Ramos (cell line): ENCODE measurements at regions not wholly inside any gene's neighbourhood (a gene's known extent, or its start where the extent isn't known, plus 50 kb on each side); places are given as distances from the start of the nearest gene placed in this dataset.

Experiments used
- in situ Hi-C: fragments of 300-500 bp; cut with MboI; formaldehyde crosslinking; loops from one replicate; pipeline ENCODE4 v1.14.3; 2022; ENCODE audit warnings: low sequenced_read_pairs; ENCODE audit not compliant: unreplicated experiment

- in situ Hi-C loops = loop anchor here (10.0 to 25.0 kb wide), 3 partner anchors 300 to 872 kb away; no protein-coding TSS in a partner anchor
These were observed 1578.3 kb upstream of the TENM3 start for GRCh38 chr4:180664766-180665368.

DNA sequence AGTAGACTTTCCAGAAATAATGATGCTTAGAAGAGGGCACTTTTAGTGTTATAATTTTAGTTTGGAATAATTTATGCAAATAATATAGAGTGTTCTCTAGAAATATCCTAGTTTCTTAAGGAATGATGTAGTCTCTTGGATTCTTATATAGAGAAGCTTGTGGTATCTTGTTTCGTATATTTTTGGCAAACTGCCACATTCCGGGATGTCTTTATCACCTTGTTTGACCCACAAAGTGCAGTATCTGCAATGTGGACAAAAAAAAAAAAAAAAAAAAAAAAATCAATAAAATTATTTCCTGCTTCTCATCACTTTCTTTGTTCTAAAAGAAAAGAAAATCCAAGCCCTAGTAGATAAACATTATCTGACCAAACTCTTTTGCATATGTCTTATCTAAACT is 1577.7 kb upstream of the TENM3 start:
- in situ Hi-C loops = loop anchor here (10.0 to 25.0 kb wide), 3 partner anchors 299 to 872 kb away; no protein-coding TSS in a partner anchor

DNA sequence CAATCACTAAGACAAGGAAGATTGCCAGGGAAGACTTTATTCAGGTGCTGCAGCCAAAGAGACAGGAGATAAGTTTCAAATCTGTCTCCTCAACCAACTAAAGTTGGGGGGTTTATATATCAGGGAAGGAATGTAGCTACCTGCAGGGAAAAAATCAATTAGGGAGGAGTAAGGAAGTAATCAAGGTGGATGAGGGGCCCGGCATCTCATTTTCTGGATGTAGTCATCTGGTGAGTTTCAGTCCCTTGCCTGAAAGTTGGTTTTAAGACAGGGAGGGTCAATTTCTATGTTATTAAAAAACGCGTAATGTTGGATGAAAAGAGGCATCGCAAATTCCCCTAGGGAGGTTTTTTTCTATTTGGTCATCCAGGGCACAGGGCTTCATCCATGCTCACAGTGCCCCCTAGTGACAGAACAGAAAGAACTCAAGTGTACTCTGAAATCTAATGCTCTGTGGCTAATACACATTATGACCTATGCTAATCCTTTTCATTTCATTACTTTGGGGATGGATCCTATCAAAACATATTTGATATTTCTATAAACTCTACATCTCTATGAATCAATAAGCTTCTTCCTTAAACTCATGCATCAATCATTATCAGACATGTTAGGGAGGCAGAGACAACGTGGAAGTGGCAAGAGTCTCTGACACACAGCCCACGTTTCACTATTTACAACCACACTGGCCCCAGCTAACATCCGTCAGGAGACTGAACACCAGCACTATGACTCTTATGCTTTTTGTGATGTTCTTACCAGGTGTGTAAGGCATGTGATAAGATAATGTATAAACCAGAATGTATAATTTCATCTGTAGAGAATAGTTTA is 1577.0 kb upstream of the TENM3 start:
- in situ Hi-C loops = loop anchor here (10.0 to 25.0 kb wide), 3 partner anchors 299 to 871 kb away; no protein-coding TSS in a partner anchor

DNA sequence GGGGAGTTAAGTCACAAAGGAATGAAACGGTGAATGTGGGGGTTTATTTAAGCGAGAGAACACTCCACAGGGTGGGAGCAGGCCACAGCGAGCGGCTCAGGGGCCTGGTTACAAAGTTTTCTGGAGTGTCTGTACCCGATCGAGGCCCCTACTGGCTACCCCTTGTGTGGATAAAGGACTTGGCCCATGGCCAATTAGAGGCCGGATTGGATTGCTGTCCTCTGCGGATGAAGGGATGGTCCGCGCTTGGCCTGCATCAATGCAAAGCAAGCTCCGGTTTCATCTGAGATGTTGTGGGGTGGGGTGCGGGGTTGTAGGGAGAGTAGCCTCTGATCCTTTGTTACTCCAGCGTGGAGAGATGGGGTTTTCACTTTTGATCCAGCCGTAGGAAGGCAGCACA is 1574.5 kb upstream of the TENM3 start:
- in situ Hi-C loops = loop anchor here (10.0 to 25.0 kb wide), 3 partner anchors 296 to 869 kb away; no protein-coding TSS in a partner anchor

- in situ Hi-C loops = loop anchor here (10.0 to 25.0 kb wide), 4 partner anchors 165 to 868 kb away; no protein-coding TSS in a partner anchor
These were observed 1573.5 kb upstream of the TENM3 start for GRCh38 chr4:180669680-180670079.

DNA sequence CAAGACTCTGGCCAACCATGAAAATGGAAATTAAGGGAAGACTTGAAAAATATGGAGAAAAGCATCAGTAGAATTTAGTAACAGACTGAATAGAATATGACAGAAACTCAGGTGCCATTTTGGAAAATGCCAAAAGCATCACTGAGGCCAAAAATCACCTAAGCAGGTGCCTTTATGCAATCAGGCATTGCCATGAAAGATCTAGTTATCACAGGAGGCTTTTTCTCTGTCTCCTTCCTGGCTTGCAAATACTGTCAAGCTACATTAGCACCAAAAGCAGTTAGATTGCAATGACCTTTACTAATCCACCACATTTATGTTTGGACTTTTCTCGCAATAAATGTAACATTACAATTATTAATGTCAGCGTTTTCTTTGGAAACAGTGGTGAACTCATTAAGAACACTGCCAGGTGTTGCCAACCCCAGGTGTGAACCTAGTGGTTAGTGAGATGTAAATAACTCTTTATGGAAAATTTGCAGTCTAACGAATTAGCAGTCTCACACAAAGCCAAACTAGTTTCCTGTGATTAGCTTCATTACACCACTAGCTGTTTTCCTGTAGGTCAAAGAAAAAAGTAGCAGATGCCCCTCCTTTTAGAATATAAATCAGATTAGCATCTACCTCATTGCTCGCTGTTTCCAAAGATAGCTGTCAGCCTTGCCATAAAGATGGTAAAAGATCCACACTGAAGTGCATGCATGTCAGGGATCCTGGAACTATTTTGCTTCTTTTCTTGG is 1568.4 kb upstream of the TENM3 start:
- in situ Hi-C loops = loop anchor here (5.0 to 25.0 kb wide), 4 partner anchors 58 to 863 kb away; no protein-coding TSS in a partner anchor

DNA sequence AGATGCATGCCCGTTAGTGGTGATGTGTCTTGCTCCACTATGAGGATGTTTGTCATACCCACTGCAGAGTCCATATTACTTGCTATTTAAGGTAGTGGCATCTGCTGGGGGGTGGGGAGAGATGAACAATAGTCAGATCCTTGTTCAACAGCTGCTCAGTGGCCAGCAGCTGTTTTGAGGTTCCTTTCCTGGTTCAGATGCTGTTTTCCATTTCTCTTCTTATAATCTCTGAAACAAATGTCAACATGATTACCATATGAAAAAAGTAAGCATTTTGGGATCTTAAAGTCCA is 1567.9 kb upstream of the TENM3 start:
- in situ Hi-C loops = loop anchor here (5.0 to 10.0 kb wide), 2 partner anchors 57 to 159 kb away; no protein-coding TSS in a partner anchor

- in situ Hi-C loops = no loop called here
These were observed 1562.9 kb upstream of the TENM3 start for GRCh38 chr4:180680305-180680704.

DNA sequence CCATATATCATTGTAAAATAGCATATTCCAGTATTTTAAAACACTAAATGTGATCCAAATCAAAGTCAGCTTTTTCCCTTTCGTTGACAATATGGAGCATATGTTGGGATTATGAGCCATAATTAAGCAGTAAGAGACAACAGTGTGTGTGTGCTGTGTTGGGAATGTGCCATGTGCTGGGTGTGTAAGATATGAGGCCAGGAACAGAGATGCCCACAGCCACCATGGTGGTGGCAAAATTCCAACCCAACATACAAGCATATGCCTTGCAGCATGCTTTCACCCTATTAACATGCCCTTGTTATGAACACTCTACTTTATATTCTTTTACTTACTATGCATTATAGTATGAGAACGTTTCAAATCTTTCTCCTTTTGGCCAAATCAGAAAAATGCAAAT is 1560.4 kb upstream of the TENM3 start:
- in situ Hi-C loops = no loop called here

- in situ Hi-C loops = no loop called here
These were observed 1560.0 kb upstream of the TENM3 start for GRCh38 chr4:180683186-180683585.

DNA sequence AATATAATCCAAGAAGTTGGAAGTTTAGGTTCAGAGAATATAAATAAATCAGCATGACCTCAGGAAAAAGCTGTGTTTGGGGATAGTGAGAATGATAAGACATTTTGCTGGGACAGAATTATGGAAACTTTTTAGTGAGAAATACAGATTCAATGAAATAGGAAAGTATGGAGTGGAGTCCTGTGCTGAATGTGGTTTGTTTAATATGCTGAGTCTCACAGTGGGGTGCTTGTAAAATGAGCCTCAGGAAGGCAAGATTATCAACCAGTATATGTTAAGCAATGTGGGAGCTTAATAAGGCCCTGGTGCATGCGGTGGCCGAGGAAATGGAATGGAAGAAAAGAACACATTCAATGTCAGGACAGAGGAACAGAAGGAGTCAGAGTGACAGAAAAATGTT is 1554.7 kb upstream of the TENM3 start:
- in situ Hi-C loops = no loop called here

DNA sequence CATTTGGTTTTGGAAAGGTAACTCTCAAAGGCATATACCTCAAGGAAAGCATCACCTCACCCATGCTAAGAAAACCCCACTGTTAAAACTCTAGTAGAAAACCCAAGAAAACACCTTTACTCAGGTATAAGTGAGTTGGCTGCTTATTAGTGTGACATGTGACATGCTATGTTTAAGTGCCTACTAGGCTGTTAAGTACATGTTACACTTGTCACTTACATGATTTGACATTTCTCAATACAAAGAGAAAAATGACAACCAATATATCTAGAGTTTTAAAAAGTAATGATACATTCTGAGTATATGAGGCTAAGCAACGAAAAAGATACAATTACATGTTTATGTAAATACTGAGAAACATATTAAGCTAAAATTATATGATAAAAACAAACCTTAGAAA is 1548.3 kb upstream of the TENM3 start:
- in situ Hi-C loops = no loop called here

DNA sequence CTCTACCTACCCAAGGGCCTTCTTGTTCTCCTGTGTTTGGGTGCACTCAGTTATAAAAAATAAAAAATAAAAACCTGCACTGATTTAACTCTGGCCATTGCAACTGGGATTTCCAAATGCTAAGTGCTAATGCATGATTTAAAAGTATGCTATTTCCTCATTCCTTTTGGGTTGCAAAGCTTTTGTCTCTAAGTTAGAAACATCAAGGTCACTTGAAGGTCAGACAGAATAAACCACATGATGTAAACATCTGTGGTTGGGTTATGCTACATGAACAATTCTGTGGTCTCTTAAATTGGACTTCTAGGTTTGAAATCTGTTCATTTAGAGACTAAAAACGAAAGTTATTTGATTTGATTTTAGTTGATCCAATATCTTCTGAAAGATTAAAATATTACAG is 1547.4 kb upstream of the TENM3 start:
- in situ Hi-C loops = no loop called here

DNA sequence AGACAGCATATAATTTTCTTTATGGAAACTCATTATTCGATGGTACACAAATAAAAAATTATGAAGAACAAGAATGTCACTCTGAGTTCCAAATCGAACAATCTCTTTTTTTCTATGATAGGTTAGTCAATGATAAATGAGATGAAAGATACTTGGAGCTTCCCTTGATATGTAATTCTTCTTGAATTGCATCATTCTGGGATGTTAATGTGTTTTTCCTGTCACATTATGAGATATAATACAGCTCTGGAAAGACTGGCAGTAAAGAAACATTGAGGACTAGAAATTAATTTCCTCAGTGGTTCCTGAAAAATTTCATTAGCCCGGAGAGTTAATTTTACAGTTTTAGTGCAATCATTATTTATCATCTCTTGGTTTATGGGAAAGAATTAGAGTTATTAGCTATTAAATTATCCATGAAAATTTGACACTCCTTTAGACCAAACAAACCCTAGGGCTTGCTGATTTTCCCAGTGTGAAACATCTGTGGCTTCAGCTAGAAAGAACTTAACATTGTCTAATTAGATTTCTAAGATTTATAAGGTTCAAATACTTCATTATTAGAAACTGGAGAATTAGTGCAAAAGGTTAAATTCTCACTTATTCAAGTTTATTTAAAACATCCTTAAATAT is 1546.6 kb upstream of the TENM3 start:
- in situ Hi-C loops = no loop called here

- in situ Hi-C loops = no loop called here
These were observed 1544.5 kb upstream of the TENM3 start for GRCh38 chr4:180698550-180699195.

- in situ Hi-C loops = no loop called here
These were observed 1536.4 kb upstream of the TENM3 start for GRCh38 chr4:180706766-180707165.

DNA sequence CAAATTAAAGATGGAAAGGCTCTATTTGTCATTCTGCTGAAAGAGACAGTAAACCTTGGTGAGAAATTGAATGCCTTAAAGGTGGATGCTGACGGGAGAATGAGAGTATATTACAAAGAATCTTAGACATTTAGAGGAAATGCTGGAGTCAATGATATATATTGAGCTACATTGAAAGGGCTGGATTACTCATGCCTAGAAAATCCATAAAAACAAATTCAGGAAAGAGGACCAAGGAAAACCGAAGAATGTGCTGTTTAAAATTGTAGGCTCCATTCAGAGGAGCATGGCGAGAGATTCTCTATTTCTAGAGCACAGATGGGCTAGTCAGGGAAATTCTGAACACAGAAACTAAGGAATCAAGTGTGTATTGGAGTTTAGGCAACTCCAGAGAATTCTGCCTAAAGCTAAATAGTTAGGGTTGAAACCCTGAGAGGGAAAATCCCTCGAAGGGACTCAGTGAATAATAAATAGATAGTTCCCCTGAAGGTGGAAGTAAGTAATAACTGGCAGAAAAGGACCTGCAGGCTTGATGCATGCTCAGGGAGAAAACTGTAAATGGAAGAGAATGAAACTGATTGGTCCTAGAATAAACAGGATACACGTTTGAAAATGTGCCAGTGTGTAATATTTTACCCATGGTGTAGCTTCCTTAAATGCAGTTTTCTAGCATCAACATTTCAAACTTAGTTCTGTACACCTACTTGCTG is 1532.4 kb upstream of the TENM3 start:
- in situ Hi-C loops = no loop called here

DNA sequence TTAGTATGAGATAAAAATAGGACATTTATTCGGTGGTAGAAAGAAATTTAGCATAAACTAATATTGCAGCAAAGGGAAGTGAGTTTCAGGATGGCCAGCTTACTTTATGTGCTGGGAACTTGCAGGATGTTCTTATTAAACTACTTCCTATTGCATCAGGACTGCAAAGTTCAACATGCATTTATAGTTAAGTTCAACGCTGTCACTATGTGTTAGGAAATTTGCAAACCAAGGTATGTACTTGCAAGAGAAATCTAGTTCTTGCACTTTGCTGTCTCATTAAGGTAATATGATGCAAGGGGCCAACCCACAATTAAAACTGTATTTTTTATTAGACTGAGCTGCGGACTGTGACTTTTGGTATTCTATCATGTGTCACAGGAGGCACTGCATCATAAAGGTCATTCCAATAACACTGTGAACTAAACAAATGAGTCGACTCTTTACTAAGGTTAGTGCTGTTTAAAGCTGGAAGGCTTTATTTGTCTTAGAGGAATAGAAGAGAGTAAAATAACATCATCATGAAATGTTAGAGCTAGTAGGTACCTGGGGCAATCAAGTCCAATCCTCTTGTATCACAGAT is 1525.7 kb upstream of the TENM3 start:
- in situ Hi-C loops = no loop called here

GRCh38 chr4:180721356-180721755 is 1521.8 kb upstream of the TENM3 start:
- in situ Hi-C loops = no loop called here
